Fibroblast of upper back skin (primary cell): ENCODE measurements at regions not wholly inside any gene's neighbourhood (a gene's known extent, or its start where the extent isn't known, plus 50 kb on each side); places are given as distances from the start of the nearest gene placed in this dataset.

Source experiments
- DNase-seq: peaks from one replicate; pipeline ENCODE4 v3.0.0-alpha.2; 2013

- DNase-seq = no peak
Observed at GRCh38 chr15:37720267-37720666, 214.2 kb upstream of the TMCO5A start.

GRCh38 chr15:37731146-37731746, 203.2 kb upstream of the TMCO5A start:
- DNase-seq = no peak

- peak; percentile 48 for DNase-seq
Observed at GRCh38 chr15:37733628-37734027, 200.8 kb upstream of the TMCO5A start.

DNA sequence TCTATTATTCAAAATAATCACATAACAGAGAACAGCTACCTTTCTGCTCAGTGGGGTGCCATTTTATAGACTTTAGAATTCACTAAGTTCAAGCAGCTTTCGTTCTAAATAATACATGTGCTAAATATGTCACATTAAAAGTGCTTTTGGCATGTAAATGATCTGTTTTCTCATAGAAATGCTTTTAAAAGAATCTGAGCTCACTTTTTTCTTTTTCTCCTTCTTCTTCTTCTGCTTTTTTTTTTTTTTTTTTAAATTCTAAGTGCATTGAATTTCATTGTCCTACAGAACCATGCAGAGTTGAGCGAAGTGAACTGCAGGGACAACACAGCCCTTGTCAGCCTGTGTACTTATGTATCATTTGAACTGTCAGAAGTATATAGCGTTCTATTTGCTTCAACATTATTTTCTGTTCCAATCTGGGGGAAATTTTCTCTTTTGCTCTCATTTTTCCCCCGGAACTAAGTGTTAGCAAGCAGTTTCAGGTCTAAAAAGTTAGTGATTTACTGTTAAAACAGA, 193.8 kb upstream of the TMCO5A start:
- no peak for DNase-seq

DNA sequence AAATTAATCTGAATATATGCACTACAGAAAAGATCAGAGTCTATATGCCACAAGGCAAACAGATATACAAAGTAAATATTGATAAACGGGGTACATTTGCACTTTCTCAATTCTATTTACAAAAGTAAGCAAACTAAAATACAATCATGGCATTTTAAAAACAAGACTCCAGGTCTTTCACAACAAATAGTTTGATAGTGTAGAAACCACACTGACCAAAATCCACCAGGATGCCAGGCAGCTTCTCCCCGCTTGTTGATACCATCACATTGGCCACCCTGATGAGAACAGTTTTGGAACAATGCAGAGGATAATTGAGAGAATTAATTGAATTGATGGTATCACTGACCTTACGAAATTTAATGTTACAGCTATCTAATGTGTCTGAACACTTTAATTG, 190.6 kb upstream of the TMCO5A start:
- DNase-seq = no peak

- no peak for DNase-seq
Observed at GRCh38 chr15:37744521-37744920, 189.9 kb upstream of the TMCO5A start.

DNA sequence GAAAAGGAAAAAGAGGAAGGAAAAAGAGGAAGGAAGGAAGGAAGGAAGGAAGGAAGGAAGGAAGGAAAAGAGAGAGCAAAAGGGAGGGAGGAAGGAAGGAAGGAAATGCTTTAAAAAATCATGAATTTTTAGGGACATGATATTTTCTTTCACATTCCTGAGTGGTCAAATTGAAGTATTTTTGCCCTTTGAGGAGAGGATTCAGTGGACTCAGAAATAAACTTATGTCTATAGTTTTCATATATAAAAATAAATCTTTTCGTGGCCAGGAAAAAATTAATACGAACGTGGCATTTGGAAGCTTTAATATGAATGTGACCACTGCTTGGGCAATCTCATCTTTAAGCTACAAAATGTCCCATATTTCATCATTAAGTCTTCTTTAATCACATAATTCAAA, 183.0 kb upstream of the TMCO5A start:
- no peak for DNase-seq

GRCh38 chr15:37756407-37756806, 178.0 kb upstream of the TMCO5A start:
- DNase-seq = no peak

- DNase-seq = no peak
Observed at GRCh38 chr15:37758412-37758811, 176.0 kb upstream of the TMCO5A start.

GRCh38 chr15:37764733-37765191, 169.7 kb upstream of the TMCO5A start:
- peak; percentile 67 for DNase-seq

DNA sequence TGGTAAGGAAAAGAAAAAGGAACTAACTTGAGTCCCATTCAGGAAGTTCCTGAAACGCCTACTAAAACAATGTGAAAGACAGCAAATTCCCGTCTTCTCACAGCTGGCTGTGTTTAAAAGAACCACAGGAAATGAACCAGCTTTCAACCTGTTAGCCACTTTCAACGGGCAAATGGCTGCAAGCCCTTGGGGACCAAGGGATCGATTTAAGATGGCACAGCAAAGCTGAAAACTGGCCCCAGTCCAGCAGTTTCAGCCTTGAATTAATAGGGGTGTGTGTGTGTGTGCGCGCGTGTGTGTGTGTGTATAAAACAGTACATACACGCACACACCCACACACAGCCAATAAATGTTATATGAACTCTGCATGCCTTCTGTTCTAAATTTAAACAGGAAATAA, 168.7 kb upstream of the TMCO5A start:
- no peak for DNase-seq

DNA sequence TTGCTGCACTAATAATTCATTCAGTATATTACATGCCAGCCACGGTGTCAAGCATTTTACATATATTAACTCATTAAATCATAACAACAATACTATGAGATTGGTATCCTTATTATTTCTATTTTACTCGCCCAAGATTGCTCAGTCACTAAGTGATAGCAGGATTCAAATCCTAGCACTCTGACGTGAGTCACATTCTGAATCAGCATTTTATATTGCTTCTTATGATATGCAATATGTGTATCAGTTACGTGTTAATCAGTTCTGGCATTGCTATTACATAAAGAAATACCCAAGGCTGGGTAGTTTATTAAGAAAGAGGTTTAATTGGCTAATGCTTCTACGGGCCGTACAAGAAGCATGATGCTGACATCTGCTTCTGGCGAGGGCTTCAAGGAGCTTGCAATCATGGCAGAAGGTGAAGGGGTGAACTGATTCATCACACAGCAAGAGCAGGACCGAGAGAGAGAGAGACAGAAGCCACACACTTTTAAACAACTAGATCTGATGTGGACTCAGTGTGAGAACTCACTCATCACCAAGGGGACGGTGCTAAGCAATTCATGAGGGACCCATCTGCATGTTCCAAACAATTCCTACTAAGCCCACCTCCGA, 166.5 kb upstream of the TMCO5A start:
- DNase-seq = no peak

- peak; percentile 67 for DNase-seq
Observed at GRCh38 chr15:37771465-37771864, 163.0 kb upstream of the TMCO5A start.

DNA sequence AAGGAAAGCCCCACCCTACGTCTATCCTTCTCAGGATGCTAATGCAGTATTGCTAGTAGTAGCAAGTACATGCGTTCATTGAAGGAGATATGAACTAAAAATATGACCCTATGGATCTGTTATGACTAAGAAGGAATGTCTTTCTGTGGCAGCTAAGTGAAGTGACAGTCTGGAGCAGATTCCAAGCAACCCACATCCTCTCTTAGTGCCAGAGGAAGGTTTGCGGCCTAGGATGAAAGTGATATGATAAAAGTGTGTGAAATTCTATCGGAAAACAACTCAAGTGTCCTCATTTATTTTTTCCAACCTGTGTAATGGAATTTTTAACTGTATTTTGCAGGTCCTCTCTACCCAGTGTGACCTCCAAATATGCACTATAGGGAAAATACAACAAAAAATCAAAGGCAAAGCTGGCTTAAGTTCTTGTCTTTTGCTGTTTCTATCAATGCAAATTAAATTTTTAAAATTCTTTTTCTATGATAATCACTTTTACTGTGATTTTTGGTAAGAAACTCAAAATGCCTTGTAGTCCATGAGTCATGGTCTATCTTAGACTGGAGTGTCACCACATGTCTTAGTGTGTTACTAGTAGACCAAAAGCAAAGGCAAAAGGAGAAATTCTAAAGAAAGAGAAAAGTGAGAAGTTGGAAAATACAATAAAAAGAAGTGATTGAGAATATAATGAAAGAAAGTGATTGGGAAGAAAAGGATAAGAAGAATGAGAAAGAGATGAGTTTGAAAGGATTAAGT, 161.2 kb upstream of the TMCO5A start:
- peak; percentile 91 for DNase-seq

DNA sequence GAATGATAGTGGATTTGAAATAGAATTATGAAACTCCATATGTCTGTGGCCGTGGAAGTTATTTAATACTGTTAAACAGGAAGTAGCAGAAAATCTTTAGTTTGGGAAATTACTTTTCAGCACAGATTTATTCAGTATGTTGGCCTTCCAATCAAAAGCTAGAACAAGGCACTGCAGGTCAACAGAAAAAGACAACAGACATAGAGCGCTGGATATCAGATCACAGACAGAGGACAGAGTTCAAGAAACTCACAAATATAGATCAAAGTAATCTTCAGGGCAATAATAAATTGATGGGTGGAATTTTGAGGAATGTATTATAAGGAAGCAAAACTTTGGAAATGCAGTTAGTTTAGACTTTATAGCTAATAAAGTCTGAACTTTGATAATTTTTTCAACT, 159.5 kb upstream of the TMCO5A start:
- DNase-seq = no peak

DNA sequence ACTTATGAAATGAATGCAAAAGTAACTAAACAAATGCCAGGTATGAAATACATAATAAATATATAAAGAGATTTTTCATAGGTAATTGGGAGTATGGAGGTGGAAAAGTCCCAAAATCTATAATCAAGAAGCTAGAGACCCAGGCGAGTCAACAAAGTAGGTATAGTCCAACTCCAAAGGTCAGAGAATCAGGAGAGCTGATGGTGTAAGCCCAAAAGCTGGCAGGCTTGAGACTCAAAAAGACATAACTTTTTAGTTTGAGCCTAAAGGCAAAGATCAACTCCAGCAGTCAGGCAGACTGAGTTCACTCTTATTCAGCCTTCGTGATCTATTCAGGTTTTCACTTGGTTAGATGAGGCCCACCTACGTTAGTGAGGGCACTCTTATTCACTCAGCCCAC, 157.4 kb upstream of the TMCO5A start:
- DNase-seq = no peak

- DNase-seq = no peak
Observed at GRCh38 chr15:37783290-37783689, 151.2 kb upstream of the TMCO5A start.

DNA sequence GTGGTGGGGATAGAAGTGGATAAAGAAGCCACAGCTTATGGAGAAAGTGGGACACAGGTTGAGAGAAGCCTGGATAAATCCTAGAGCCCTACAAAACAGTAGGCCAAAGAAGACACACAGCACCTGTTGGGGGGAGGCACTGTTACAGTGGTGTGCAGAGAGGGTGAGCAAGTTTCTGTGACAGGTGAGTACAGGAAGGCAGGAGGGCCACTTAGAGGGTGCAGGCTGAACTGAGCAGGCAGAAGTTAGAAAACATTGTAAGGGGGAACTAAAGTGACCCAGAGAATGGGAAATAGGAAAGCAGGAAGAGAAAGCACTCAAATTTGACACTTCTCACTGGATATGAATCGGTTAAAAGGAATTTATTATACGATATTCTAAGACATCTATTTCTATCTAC, 146.1 kb upstream of the TMCO5A start:
- no peak for DNase-seq

- DNase-seq = no peak
Observed at GRCh38 chr15:37788767-37789396, 145.6 kb upstream of the TMCO5A start.

DNA sequence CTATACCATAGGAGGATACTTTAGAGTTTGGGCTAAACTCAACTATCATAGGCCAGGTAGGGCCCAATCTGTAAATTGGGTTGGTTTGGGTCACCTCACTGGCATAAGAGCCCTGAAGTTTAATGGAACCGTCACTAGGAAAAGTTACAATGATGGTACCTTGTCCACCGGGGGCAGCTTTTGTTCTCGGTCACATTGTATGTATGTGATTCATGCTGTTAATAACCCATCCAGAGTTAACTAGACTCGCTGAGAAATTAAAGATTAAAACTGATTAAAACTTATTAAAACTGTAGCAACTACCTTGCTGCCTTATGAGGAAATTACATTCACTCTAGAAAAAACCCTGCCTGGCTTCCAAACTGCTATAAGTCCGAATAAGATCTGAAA, 145.0 kb upstream of the TMCO5A start:
- no peak for DNase-seq

- peak; percentile 81 for DNase-seq
Observed at GRCh38 chr15:37789881-37790280, 144.6 kb upstream of the TMCO5A start.

GRCh38 chr15:37791693-37792092, 142.7 kb upstream of the TMCO5A start:
- DNase-seq = no peak

- peak; percentile 44 for DNase-seq
Observed at GRCh38 chr15:37792351-37792750, 142.1 kb upstream of the TMCO5A start.

- peak; percentile 21 for DNase-seq
Observed at GRCh38 chr15:37793851-37794250, 140.6 kb upstream of the TMCO5A start.
